KMS-11 (cell line): ENCODE measurements at regions not wholly inside any gene's neighbourhood (a gene's known extent, or its start where the extent isn't known, plus 50 kb on each side); places are given as distances from the start of the nearest gene placed in this dataset.

Experiments used
- H2AFZ ChIP-seq: fragments of 200-600 bp; sonication (generic); 2 replicates; pipeline ENCODE4 v1.6.1; 2016; ENCODE audit warnings: antibody characterized with exemption, mixed run types, low read depth
- H3K27ac ChIP-seq: fragments of 200-600 bp; sonication (generic); 2 replicates; pipeline ENCODE4 v1.6.1; 2016; ENCODE audit warnings: mild to moderate bottlenecking, mixed run types
- H3K27me3 ChIP-seq: fragments of 200-600 bp; sonication (generic); 2 replicates; pipeline ENCODE4 v1.6.1; 2017; ENCODE audit warnings: mild to moderate bottlenecking, low read depth, mixed run types, moderate library complexity; ENCODE audit not compliant: insufficient read depth
- H3K36me3 ChIP-seq: fragments of 200-600 bp; sonication (generic); 2 replicates; pipeline ENCODE4 v1.6.1; 2017; ENCODE audit warnings: mild to moderate bottlenecking, mixed run types; ENCODE audit not compliant: insufficient read depth
- H3K4me1 ChIP-seq: fragments of 200-600 bp; sonication (generic); 2 replicates; pipeline ENCODE4 v1.6.1; 2016; ENCODE audit warnings: mild to moderate bottlenecking, low read depth, mixed run types; ENCODE audit not compliant: poor library complexity, severe bottlenecking
- H3K4me2 ChIP-seq: fragments of 200-600 bp; sonication (generic); 2 replicates; pipeline ENCODE4 v1.7.0; 2016; ENCODE audit warnings: mild to moderate bottlenecking, mixed run types
- H3K4me3 ChIP-seq: fragments of 200-600 bp; sonication (generic); IDR thresholded peaks from 2 replicates; pipeline ENCODE4 v1.6.1; 2017; ENCODE audit warnings: low read depth, low read length, mixed read lengths; ENCODE audit not compliant: insufficient read depth
- H3K79me2 ChIP-seq: fragments of 200-600 bp; sonication (generic); 2 replicates; pipeline ENCODE4 v1.6.1; 2016; ENCODE audit warnings: low read depth, mixed run types; ENCODE audit not compliant: insufficient read depth
- H3K9ac ChIP-seq: fragments of 200-600 bp; sonication (generic); 2 replicates; pipeline ENCODE4 v1.6.1; 2016; ENCODE audit warnings: mild to moderate bottlenecking, mixed run types
- H4K20me1 ChIP-seq: fragments of 200-600 bp; sonication (generic); 2 replicates; pipeline ENCODE4 v1.6.1; 2016; ENCODE audit warnings: mild to moderate bottlenecking, mixed run types; ENCODE audit not compliant: insufficient read depth
- TF ChIP-seq, protein P1 (sequence below): fragments of 200-600 bp; sonication (generic); conservative IDR thresholded peaks from 2 replicates; pipeline ENCODE4 v1.6.1; 2017; ENCODE audit warnings: low read depth, mild to moderate bottlenecking, antibody characterized with exemption, low read length, moderate library complexity, mixed read lengths

GRCh38 chr2:118312969-118313756, 224.9 kb downstream of the INSIG2 start:
- Histone ChIP-seq H3K9ac (no peak overlapping the region), H3K79me2 (no peaks in the 10 kb centered on the region), H3K36me3 (no peaks in the 10 kb centered on the region), H3K27ac (no peak overlapping the region), H3K4me3 (no peak overlapping the region), H4K20me1 (no peaks in the 10 kb centered on the region), H3K4me1 (no peaks in the 10 kb centered on the region), H3K4me2 (no peak overlapping the region), H3K27me3 (no peaks in the 10 kb centered on the region), H2AFZ (no peak overlapping the region)
- TF ChIP-seq, protein P1, sequence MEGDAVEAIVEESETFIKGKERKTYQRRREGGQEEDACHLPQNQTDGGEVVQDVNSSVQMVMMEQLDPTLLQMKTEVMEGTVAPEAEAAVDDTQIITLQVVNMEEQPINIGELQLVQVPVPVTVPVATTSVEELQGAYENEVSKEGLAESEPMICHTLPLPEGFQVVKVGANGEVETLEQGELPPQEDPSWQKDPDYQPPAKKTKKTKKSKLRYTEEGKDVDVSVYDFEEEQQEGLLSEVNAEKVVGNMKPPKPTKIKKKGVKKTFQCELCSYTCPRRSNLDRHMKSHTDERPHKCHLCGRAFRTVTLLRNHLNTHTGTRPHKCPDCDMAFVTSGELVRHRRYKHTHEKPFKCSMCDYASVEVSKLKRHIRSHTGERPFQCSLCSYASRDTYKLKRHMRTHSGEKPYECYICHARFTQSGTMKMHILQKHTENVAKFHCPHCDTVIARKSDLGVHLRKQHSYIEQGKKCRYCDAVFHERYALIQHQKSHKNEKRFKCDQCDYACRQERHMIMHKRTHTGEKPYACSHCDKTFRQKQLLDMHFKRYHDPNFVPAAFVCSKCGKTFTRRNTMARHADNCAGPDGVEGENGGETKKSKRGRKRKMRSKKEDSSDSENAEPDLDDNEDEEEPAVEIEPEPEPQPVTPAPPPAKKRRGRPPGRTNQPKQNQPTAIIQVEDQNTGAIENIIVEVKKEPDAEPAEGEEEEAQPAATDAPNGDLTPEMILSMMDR: no peak

DNA sequence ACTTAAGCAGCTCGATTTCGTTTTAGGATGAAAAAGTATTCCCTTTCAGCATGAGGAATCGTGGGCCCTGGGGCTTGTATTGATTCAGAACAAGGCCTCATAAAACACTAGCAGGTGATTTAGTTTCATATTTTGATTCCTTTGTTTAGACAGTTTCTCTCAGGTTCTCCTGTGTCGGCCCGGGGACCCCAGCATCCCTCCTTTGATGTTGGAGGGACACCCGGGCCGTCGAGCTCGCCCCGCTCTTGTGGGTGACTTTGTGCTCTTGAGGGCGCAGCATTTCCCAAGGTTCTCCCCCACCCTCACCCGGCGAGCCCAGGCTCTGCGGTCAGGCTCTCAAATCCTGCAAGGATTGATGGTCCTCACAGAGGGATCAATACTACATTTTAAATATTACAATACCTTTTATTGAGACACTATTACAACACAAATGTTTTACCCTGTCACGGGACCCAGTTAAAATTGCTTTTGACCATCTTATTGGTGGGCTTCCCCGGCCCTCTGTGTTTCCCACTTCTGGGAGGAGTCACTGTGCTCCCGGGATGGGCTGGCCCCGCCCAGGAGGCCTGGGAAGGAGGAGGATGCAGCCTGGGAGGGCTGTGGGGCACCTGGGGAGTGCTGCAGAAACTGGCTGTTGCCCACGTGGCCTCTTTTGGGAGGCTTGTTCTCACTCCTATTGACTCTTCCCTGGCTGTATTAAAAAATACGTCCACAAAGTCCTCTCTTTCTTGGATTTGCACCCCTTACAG, 222.6 kb downstream of the INSIG2 start:
- H3K4me3 ChIP-seq: no peak overlapping the region

GRCh38 chr2:118309946-118310680, 221.8 kb downstream of the INSIG2 start:
- Histone ChIP-seq H3K36me3 (no peaks in the 10 kb centered on the region), H4K20me1 (no peaks in the 10 kb centered on the region), H3K27ac (no peak overlapping the region), H3K4me2 (no peak overlapping the region), H3K4me3 (no peak overlapping the region), H3K9ac (no peak overlapping the region), H3K27me3 (no peaks in the 10 kb centered on the region), H3K79me2 (no peaks in the 10 kb centered on the region), H2AFZ (no peak overlapping the region), H3K4me1 (no peaks in the 10 kb centered on the region)
- TF ChIP-seq, protein P1: no peak

More for the DNA sequence above, 222.6 kb downstream of the INSIG2 start:
- H3K9ac ChIP-seq: no peak overlapping the region
- H3K27ac ChIP-seq: no peak overlapping the region
- no peak overlapping the region for H3K4me2 ChIP-seq
- no peaks in the 10 kb centered on the region for H3K27me3 ChIP-seq
- no peaks in the 10 kb centered on the region for H3K36me3 ChIP-seq
- no peaks in the 10 kb centered on the region for H4K20me1 ChIP-seq
- no peak overlapping the region for H2AFZ ChIP-seq
- TF ChIP-seq, protein P1: no peak
- H3K79me2 ChIP-seq: no peaks in the 10 kb centered on the region
- no peaks in the 10 kb centered on the region for H3K4me1 ChIP-seq

DNA sequence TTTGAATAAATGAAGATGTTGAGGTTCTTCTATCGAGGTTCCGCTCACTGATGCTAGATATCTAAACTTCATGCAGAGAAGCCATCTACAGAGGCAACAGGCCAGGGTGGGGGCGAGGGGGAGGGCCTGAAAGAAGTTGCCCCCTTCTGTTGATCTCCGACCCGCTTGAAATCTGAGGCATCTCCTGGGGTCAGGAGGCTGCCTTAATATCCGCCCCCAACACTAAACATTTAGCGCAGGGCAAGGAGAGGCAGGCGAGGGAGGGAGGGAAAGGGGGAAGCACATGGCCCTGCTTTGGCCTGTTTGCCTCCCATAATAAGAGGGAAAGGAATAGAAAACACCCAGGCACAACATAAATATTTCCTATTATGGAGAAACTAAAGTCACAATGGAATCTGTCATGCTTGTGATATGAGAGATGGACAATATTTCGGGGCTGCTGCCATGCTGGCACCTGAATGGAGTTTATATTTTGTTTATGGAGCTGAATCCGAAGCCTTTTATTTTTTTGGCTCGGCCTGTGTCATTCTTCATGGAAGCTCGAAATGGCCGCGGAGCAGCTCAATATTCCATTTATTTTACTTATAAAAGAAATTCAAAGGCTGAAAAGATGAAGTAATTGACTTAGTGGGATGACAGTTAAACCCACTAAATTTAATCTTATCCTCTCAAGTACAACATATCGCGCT, 221.1 kb downstream of the INSIG2 start:
- no peaks in the 10 kb centered on the region for H4K20me1 ChIP-seq
- no peak overlapping the region for H3K4me3 ChIP-seq
- H3K4me2 ChIP-seq: no peak overlapping the region
- no peaks in the 10 kb centered on the region for H3K4me1 ChIP-seq
- TF ChIP-seq, protein P1: no peak
- H2AFZ ChIP-seq: no peak overlapping the region
- no peak overlapping the region for H3K9ac ChIP-seq
- no peaks in the 10 kb centered on the region for H3K36me3 ChIP-seq
- no peaks in the 10 kb centered on the region for H3K27me3 ChIP-seq
- no peak overlapping the region for H3K27ac ChIP-seq
- no peaks in the 10 kb centered on the region for H3K79me2 ChIP-seq
